HG03280 (cell line): ENCODE measurements at regions not wholly inside any gene's neighbourhood (a gene's known extent, or its start where the extent isn't known, plus 50 kb on each side); places are given as distances from the start of the nearest gene placed in this dataset.

Experiments used
- ATAC-seq: cut with Tn5 transposase; IDR thresholded peaks from one replicate; pipeline ENCODE4 v1.9.1; 2021; ENCODE audit warnings: mild to moderate bottlenecking, moderate library complexity; ENCODE audit not compliant: unreplicated experiment

GRCh38 chr10:58932577-58933314 is 243.7 kb upstream of the PHYHIPL start:
- ATAC-seq, result no peak

GRCh38 chr10:58936364-58936763 is 240.1 kb upstream of the PHYHIPL start:
- no peak for ATAC-seq

GRCh38 chr10:58937423-58937822 is 239.0 kb upstream of the PHYHIPL start:
- no peak for ATAC-seq

- no peak for ATAC-seq
Observed at GRCh38 chr10:58942724-58943123, 233.7 kb upstream of the PHYHIPL start.

DNA sequence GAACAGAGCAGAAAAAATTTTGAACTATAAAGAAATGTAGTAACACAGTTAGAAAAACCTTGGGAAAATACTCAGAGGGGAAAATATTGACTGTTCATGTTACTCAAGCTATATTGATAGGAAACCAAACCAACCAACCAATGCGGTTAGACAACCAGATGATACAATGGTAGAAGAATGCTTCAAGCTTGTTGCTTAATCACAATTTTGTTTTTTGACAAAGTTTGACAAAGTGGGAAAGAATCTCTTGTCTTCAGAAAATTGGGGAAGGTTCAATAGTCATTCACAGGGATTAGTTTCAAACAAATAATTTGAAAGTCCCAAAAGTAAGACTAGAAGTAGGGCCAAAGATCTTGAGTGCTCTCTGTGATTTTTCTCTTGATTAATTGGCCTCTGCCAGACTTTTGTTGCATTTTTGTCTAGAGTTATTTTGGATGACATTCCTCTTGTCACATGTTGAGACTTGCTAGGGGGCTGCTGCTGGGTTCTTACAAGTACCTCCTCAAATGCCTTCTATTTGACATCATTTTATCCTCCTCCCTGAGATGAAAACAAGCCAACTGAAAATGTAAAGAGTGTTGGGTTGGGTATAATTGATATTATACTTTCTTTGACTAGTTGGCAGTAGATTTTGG is 233.1 kb upstream of the PHYHIPL start:
- ATAC-seq, result no peak

DNA sequence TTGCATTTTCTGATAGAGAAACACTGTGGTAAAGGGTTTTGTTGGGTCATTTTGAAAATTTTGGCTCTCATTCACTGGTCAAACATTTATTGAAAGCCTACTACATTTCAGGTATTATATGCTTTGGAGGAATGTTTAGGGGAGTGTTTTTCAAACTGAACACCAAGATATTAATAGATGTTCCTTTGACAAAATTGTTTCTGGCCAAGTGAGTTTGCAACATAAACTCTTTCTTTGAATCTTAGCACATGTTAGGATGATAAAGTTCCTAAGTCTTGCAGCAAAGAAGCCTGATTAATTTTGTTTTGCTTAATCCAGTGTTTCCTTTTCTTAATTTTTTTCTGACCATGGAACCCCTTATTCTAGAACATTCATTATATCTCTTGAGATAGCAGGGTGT is 232.5 kb upstream of the PHYHIPL start:
- ATAC-seq, result no peak

GRCh38 chr10:58948303-58948702 is 228.1 kb upstream of the PHYHIPL start:
- no peak for ATAC-seq

DNA sequence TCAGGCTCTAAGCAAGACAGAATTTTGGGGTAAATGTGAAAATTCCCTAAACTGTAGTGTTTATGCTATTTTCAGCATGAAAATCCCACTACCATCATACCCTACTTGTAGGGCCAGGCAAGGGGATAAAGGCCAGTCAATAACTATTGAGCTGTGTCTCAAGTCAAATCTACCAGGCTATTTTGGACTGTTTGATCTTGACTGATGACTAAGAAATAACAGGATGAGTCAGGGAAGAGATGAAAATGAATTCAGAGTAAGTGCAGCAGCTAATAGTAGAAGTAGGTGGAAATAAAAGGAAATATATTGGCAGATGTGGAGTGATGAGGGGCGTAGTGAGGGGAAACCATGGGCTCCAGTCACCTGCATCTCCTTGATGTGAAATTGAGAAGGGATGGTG is 225.8 kb upstream of the PHYHIPL start:
- no peak for ATAC-seq

GRCh38 chr10:58951087-58951486 is 225.4 kb upstream of the PHYHIPL start:
- no peak for ATAC-seq

DNA sequence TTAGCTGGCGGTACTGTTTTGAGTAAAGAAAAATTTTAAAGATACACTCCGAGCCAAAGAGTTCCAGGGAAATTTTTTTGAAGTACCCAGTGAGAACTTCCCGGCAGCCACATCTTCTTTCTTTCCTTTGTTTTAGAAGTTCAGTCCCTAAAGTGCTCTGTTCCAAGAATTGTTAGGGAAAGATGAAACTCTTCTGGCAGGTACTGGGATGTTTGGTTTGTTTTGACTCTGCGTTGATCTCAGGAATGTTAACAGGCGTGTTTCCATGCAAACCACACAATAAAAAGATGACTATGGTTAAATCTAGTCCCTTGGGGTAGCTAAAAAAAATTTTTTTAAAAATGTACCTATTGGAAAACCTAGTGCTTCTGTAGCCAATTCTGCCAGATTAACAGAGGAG is 224.7 kb upstream of the PHYHIPL start:
- no peak for ATAC-seq

DNA sequence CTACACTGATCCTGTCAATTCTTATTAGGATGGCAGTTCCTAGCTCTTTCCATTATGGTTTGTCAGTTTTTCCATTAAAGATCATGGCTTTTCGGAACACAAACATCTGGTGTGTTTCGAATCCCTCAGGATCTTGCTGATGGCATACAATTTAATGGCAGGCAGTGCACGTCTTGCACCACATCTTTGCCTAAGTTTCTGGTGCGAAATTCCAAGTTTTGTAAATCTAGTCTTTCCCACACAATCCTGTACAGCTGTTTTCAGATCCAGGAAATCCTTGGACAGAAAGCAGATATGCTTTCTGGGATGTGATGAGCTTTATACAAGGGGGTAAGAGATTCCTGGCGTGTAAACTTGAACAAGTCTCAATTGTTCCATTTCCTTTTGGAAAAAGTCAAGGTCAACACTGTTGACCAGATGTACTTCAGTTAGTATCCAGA is 224.3 kb upstream of the PHYHIPL start:
- ATAC-seq, result no peak

- ATAC-seq, result peak; percentile 59
Observed at GRCh38 chr10:58952747-58953466, 223.5 kb upstream of the PHYHIPL start.

DNA sequence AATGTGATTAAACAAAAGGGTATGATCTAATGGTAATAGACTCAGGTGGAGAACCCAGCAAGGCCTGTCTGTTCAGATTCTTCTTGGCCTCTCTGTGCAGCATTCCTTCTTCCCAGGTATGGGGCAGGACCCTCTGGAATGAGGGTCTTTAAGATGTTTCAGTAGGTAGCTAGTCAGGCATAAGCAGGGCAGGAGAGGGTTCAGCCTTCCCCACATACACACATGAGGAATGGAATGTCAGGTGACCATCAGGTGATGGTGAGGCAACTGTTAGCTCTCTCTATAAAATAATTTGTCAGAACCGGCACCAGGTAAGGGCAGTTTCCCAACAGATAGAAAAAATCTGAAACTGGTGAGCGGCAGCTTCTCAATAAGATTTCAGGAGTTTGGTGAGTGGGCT is 222.3 kb upstream of the PHYHIPL start:
- no peak for ATAC-seq

DNA sequence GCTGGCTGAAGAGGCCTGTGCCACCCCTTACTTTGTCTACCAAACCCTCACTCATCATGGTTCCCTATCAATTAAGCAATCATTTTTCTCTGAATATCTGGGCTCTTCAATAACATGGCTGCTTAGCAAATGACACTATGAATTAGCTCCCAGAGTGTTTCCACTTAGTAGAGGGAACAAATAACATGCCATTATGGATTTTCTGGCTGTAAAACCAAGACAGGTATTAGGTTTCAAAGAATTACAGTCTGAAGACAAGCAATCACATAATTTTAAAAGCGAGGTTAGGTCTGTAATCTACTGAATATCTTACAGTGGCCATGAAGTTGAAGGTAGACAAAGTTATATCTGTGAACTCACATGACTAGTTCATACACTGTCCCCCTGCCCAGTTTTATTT is 220.8 kb upstream of the PHYHIPL start:
- ATAC-seq, result no peak

- no peak for ATAC-seq
Observed at GRCh38 chr10:58956926-58957325, 219.5 kb upstream of the PHYHIPL start.

- ATAC-seq, result no peak
Observed at GRCh38 chr10:58957517-58957916, 218.9 kb upstream of the PHYHIPL start.

DNA sequence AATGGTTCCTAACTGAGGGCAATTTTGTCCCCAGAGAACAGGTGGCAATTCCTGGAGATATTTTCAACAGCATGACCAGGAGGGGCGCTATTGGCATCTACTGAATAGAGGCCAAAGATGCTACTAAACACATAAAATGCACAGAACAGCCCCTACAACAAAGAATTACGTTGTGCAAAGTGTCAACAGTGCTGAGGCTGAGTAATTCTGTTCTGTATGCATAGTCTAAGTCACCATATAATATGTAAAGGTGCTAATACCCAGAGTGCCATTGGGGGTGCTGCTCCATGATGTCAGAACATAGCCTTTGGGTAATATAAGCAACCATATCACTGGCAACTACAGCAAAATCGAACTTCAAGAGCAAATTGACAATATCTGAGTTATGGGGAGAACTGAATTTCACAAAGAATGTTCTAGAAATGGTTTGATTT is 213.3 kb upstream of the PHYHIPL start:
- no peak for ATAC-seq

- no peak for ATAC-seq
Observed at GRCh38 chr10:58963723-58964124, 212.7 kb upstream of the PHYHIPL start.

- ATAC-seq, result no peak
Observed at GRCh38 chr10:58965855-58966254, 210.6 kb upstream of the PHYHIPL start.

DNA sequence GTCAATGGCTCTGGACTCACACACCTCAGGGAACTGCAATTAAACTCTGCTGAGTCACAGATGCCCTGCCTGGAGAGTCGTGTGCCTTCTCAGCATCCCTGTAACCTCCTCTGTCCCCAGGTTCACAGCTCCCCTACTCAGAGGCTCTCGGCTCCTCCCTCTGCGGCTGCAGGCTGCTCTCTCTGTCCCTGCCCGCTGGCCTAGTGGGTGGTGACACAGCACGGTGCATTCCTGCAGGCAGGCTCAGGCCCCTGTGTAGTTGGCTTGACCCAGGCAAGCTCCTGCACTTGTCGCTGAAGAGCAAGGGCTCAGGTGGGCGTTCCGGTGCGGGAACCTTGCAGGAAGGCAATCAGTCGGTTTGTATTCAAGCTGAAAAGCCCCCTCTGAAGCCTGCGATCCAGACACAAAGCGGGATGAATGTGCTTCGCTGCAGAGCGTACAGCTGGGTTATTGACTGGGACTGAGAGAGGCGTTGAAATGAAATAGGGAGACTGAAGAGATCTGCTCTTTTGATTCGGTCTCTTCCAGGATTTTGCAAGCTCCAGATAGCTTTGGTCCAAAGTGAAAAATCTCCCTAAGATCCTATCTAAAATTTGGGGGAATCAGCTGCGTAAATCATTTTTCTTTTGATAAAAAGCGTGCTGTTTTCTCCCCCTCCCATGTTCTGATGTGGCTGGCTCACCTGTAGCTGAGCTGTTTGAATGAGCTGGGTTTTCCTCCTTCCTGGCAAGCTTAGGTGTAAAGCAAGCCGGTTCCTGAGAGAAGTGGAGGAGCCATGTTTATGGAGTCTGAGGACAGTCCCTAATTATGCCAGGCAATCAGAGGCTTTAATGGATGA is 208.7 kb upstream of the PHYHIPL start:
- ATAC-seq, result peak; percentile 43

- no peak for ATAC-seq
Observed at GRCh38 chr10:58968389-58968755, 208.1 kb upstream of the PHYHIPL start.
